Endothelial cell (in vitro differentiated cells): ENCODE measurements at regions not wholly inside any gene's neighbourhood (a gene's known extent, or its start where the extent isn't known, plus 50 kb on each side); places are given as distances from the start of the nearest gene placed in this dataset.
"Not testable (repeated sequence)": the region's sequence is repeated elsewhere in the genome, so short reads cannot be mapped to it uniquely, and the experiment has no call there.

Experiments
- DNase-seq: peaks from one replicate; pipeline ENCODE4 v3.0.0; 2021; ENCODE audit warnings: low spot score
- H3K27ac Mint-ChIP-seq: one replicate; pipeline ENCODE4 v1.8.0; 2021; ENCODE audit warnings: mixed read lengths, inconsistent platforms; ENCODE audit not compliant: unreplicated experiment
- H3K27me3 Mint-ChIP-seq: one replicate; pipeline ENCODE4 v1.8.0; 2021; ENCODE audit warnings: mild to moderate bottlenecking, moderate library complexity, mixed read lengths, inconsistent platforms; ENCODE audit not compliant: unreplicated experiment
- H3K36me3 Mint-ChIP-seq: one replicate; pipeline ENCODE4 v1.8.0; 2021; ENCODE audit warnings: mild to moderate bottlenecking, low read depth, mixed read lengths, inconsistent platforms; ENCODE audit not compliant: unreplicated experiment
- H3K4me1 Mint-ChIP-seq: one replicate; pipeline ENCODE4 v1.8.0; 2021; ENCODE audit warnings: mild to moderate bottlenecking, mixed read lengths, inconsistent platforms; ENCODE audit not compliant: unreplicated experiment
- H3K4me3 Mint-ChIP-seq: one replicate; pipeline ENCODE4 v1.8.0; 2021; ENCODE audit warnings: mild to moderate bottlenecking, mixed read lengths, inconsistent platforms; ENCODE audit not compliant: unreplicated experiment
- H3K9me3 Mint-ChIP-seq: one replicate; pipeline ENCODE4 v1.8.0; 2021; ENCODE audit warnings: mixed read lengths, inconsistent platforms; ENCODE audit not compliant: unreplicated experiment
- CTCF ChIP-seq: fragments of 200-600 bp; sonication (generic); IDR thresholded peaks from one replicate; pipeline ENCODE4 v1.5.0; 2021; ENCODE audit warnings: antibody characterized with exemption; ENCODE audit not compliant: unreplicated experiment

- Mint-ChIP-seq H3K27ac (no peak overlapping the region), H3K36me3 (peaks cover 13% of the 10 kb centered on the region), H3K9me3 (no peaks in the 10 kb centered on the region), H3K4me3 (no peak overlapping the region), H3K4me1 (peaks cover 7% of the 10 kb centered on the region), H3K27me3 (peaks cover 6% of the 10 kb centered on the region)
- no peak for DNase-seq
- TF ChIP-seq CTCF = no peak
Measured at GRCh38 chr14:89468566-89468965, 51.5 kb upstream of the FOXN3 start.

GRCh38 chr14:89468030-89468429, 51.0 kb upstream of the FOXN3 start:
- H3K4me1 Mint-ChIP-seq, H3K27me3 Mint-ChIP-seq, H3K9me3 Mint-ChIP-seq, DNase-seq, H3K4me3 Mint-ChIP-seq, H3K27ac Mint-ChIP-seq: not testable (repeated sequence)
- peaks cover 13% of the 10 kb centered on the region for H3K36me3 Mint-ChIP-seq

- DNase-seq = no peak
- Mint-ChIP-seq H3K27me3 (peaks cover 6% of the 10 kb centered on the region), H3K27ac (no peak overlapping the region), H3K4me1 (peaks cover 7% of the 10 kb centered on the region), H3K9me3 (no peaks in the 10 kb centered on the region), H3K36me3 (peaks cover 13% of the 10 kb centered on the region), H3K4me3 (no peak overlapping the region)
- no peak for TF ChIP-seq CTCF
Measured at GRCh38 chr14:89466944-89467343, 49.9 kb upstream of the FOXN3 start.
